Left lobe of liver (tissue), 2 donors: ENCODE measurements at regions not wholly inside any gene's neighbourhood (a gene's known extent, or its start where the extent isn't known, plus 50 kb on each side); places are given as distances from the start of the nearest gene placed in this dataset.
"Not testable (repeated sequence)": the region's sequence is repeated elsewhere in the genome, so short reads cannot be mapped to it uniquely, and the experiment has no call there.

Experiments
- ATAC-seq: fragments of 200-7000 bp; cut with Tn5 transposase; one replicate; pipeline ENCODE4 v1.9.1; 2020; ENCODE audit warnings: mild to moderate bottlenecking, moderate library complexity
- DNase-seq: peaks from one replicate; pipeline ENCODE4 v3.0.0-alpha.2; 2020; ENCODE audit warnings: low spot score
- donor health status: DM: no; HTN: no; CAD: no; lungs with moderate emphysema.
- donor health status: DM: no; HTN: yes; CAD: no.

- ATAC-seq (no peak), DNase-seq (no peak)
These were observed 853.2 kb downstream of the UQCRFS1 start for GRCh38 chr19:28359431-28360414.

GRCh38 chr19:28358633-28359032, 854.3 kb downstream of the UQCRFS1 start:
- ATAC-seq, result no peak
- no peak for DNase-seq

GRCh38 chr19:28351761-28352160, 861.2 kb downstream of the UQCRFS1 start:
- DNase-seq, result no peak
- no peak for ATAC-seq

- ATAC-seq, DNase-seq: not testable (repeated sequence)
These were observed 861.6 kb downstream of the UQCRFS1 start for GRCh38 chr19:28351321-28351720.

GRCh38 chr19:28350673-28351072, 862.3 kb downstream of the UQCRFS1 start:
- no peak for ATAC-seq
- DNase-seq, result no peak

- ATAC-seq (no peak), DNase-seq (no peak)
These were observed 862.9 kb downstream of the UQCRFS1 start for GRCh38 chr19:28350037-28350436.

- ATAC-seq, result no peak
- no peak for DNase-seq
These were observed 863.3 kb downstream of the UQCRFS1 start for GRCh38 chr19:28349604-28350003.

GRCh38 chr19:28345811-28346210, 867.1 kb downstream of the UQCRFS1 start:
- ATAC-seq, result no peak

GRCh38 chr19:28341810-28342350, 871.1 kb downstream of the UQCRFS1 start:
- DNase-seq, result no peak
- no peak for ATAC-seq

More at GRCh38 chr19:28345811-28346210, 867.1 kb downstream of the UQCRFS1 start:
- DNase-seq, result no peak

GRCh38 chr19:28334419-28334818, 878.5 kb downstream of the UQCRFS1 start:
- DNase-seq (no peak), ATAC-seq (no peak)

- ATAC-seq (no peak), DNase-seq (no peak)
These were observed 879.0 kb downstream of the UQCRFS1 start for GRCh38 chr19:28333909-28334308.

- DNase-seq (no peak), ATAC-seq (no peak)
These were observed 880.1 kb downstream of the UQCRFS1 start for GRCh38 chr19:28332886-28333285.

GRCh38 chr19:28332351-28332750, 880.6 kb downstream of the UQCRFS1 start:
- no peak for DNase-seq
- no peak for ATAC-seq

- DNase-seq, result no peak
- ATAC-seq, result no peak
These were observed 881.4 kb downstream of the UQCRFS1 start for GRCh38 chr19:28331596-28331995.

GRCh38 chr19:28330831-28331230, 882.1 kb downstream of the UQCRFS1 start:
- ATAC-seq, result no peak
- DNase-seq, result no peak

GRCh38 chr19:28329429-28329828, 883.5 kb downstream of the UQCRFS1 start:
- ATAC-seq (no peak), DNase-seq (no peak)

- ATAC-seq (no peak), DNase-seq (no peak)
These were observed 885.0 kb downstream of the UQCRFS1 start for GRCh38 chr19:28327905-28328304.

GRCh38 chr19:28326746-28327145, 886.2 kb downstream of the UQCRFS1 start:
- ATAC-seq (no peak), DNase-seq (no peak)

- ATAC-seq (no peak), DNase-seq (no peak)
These were observed 888.5 kb downstream of the UQCRFS1 start for GRCh38 chr19:28324275-28325060.

GRCh38 chr19:28322945-28323344, 890.0 kb downstream of the UQCRFS1 start:
- no peak for ATAC-seq
- DNase-seq, result no peak

- no peak for ATAC-seq
These were observed 890.5 kb downstream of the UQCRFS1 start for GRCh38 chr19:28322491-28322890.

More at GRCh38 chr19:28322491-28322890, 890.5 kb downstream of the UQCRFS1 start:
- DNase-seq, result no peak
